RWPE2 (cell line): ENCODE measurements at regions not wholly inside any gene's neighbourhood (a gene's known extent, or its start where the extent isn't known, plus 50 kb on each side); places are given as distances from the start of the nearest gene placed in this dataset.
A peak's percentile ranks its signal among the peaks of the same experiment; 100 is the strongest.

Experiments
- ATAC-seq: fragments of 200-7000 bp; cut with Tn5 transposase; 3 replicates; pipeline ENCODE4 v1.9.1; 2021; ENCODE audit warnings: low read depth
- DNase-seq: peaks from one replicate; pipeline ENCODE4 v3.0.0-alpha.2; 2020; ENCODE audit warnings: low spot score
- H3K27ac ChIP-seq: fragments of 450-650 bp; 2 replicates; pipeline ENCODE4 v1.5.1; 2017; ENCODE audit warnings: mild to moderate bottlenecking; ENCODE audit not compliant: poor library complexity, severe bottlenecking
- H3K27me3 ChIP-seq: fragments of 250-450 bp; sonication (Bioruptor Pico); 2 replicates; pipeline ENCODE4 v1.5.1; 2021; ENCODE audit warnings: mild to moderate bottlenecking, moderate library complexity; ENCODE audit not compliant: insufficient read depth, poor library complexity, severe bottlenecking
- H3K36me3 ChIP-seq: fragments of 250-450 bp; sonication (Bioruptor Pico); 2 replicates; pipeline ENCODE4 v1.5.1; 2020; ENCODE audit warnings: low read depth, mild to moderate bottlenecking, moderate library complexity
- H3K4me1 ChIP-seq: fragments of 250-450 bp; sonication (Bioruptor Pico); 2 replicates; pipeline ENCODE4 v1.5.1; 2021; ENCODE audit warnings: mild to moderate bottlenecking, moderate library complexity; ENCODE audit not compliant: insufficient read depth, poor library complexity, severe bottlenecking
- H3K4me3 ChIP-seq: fragments of 250-450 bp; sonication (Bioruptor Pico); 2 replicates; pipeline ENCODE4 v1.5.1; 2021; ENCODE audit warnings: mild to moderate bottlenecking, moderate library complexity; ENCODE audit not compliant: severe bottlenecking
- H3K9me3 ChIP-seq: fragments of 250-450 bp; sonication (Bioruptor Pico); 2 replicates; pipeline ENCODE4 v1.5.1; 2021; ENCODE audit warnings: mild to moderate bottlenecking, moderate library complexity; ENCODE audit not compliant: severe bottlenecking
- TF ChIP-seq, protein P1 (sequence below): fragments of 450-650 bp; IDR thresholded peaks from one replicate; pipeline ENCODE4 v1.5.1; 2017; ENCODE audit warnings: mild to moderate bottlenecking, moderate library complexity; ENCODE audit not compliant: poor library complexity, severe bottlenecking

GRCh38 chr4:20037745-20038144, 214.0 kb upstream of the SLIT2 start:
- ATAC-seq = no peak
- TF ChIP-seq, protein P1, sequence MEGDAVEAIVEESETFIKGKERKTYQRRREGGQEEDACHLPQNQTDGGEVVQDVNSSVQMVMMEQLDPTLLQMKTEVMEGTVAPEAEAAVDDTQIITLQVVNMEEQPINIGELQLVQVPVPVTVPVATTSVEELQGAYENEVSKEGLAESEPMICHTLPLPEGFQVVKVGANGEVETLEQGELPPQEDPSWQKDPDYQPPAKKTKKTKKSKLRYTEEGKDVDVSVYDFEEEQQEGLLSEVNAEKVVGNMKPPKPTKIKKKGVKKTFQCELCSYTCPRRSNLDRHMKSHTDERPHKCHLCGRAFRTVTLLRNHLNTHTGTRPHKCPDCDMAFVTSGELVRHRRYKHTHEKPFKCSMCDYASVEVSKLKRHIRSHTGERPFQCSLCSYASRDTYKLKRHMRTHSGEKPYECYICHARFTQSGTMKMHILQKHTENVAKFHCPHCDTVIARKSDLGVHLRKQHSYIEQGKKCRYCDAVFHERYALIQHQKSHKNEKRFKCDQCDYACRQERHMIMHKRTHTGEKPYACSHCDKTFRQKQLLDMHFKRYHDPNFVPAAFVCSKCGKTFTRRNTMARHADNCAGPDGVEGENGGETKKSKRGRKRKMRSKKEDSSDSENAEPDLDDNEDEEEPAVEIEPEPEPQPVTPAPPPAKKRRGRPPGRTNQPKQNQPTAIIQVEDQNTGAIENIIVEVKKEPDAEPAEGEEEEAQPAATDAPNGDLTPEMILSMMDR = no peak
- Histone ChIP-seq H3K4me3 (no peak overlapping the region), H3K36me3 (no peaks in the 10 kb centered on the region), H3K9me3 (no peaks in the 10 kb centered on the region), H3K27ac (no peak overlapping the region), H3K27me3 (no peaks in the 10 kb centered on the region), H3K4me1 (no peaks in the 10 kb centered on the region)
- no peak for DNase-seq

GRCh38 chr4:20030108-20030507, 221.6 kb upstream of the SLIT2 start:
- peak overlapping the region; percentile 71 for H3K27ac ChIP-seq
- TF ChIP-seq, protein P1 = no peak
- no peak for DNase-seq
- H3K27me3 ChIP-seq = no peaks in the 10 kb centered on the region
- no peak overlapping the region for H3K4me3 ChIP-seq
- H3K4me1 ChIP-seq = peaks cover 33% of the 10 kb centered on the region
- no peaks in the 10 kb centered on the region for H3K9me3 ChIP-seq
- H3K36me3 ChIP-seq = no peaks in the 10 kb centered on the region; the same call in 1 of the 2 replicates
- ATAC-seq = no peak

GRCh38 chr4:20028645-20029044, 223.1 kb upstream of the SLIT2 start:
- H3K27me3 ChIP-seq = no peaks in the 10 kb centered on the region
- ATAC-seq (peak; percentile 92), DNase-seq (no peak)
- H3K36me3 ChIP-seq = no peaks in the 10 kb centered on the region; the same call in 1 of the 2 replicates
- no peaks in the 10 kb centered on the region for H3K9me3 ChIP-seq
- TF ChIP-seq, protein P1 = no peak
- peak overlapping the region; percentile 71 for H3K27ac ChIP-seq
- no peak overlapping the region for H3K4me3 ChIP-seq
- H3K4me1 ChIP-seq = peaks cover 33% of the 10 kb centered on the region

- Histone ChIP-seq H3K9me3 (no peaks in the 10 kb centered on the region), H3K36me3 (no peaks in the 10 kb centered on the region; the same call in 1 of the 2 replicates), H3K4me1 (peaks cover 33% of the 10 kb centered on the region), H3K27me3 (no peaks in the 10 kb centered on the region), H3K27ac (no peak overlapping the region), H3K4me3 (no peak overlapping the region)
- TF ChIP-seq, protein P1 = no peak
- DNase-seq (no peak), ATAC-seq (no peak)
These were observed 225.2 kb upstream of the SLIT2 start for GRCh38 chr4:20026456-20026855.

- H3K27ac ChIP-seq = no peak overlapping the region
- no peaks in the 10 kb centered on the region for H3K9me3 ChIP-seq
- H3K4me1 ChIP-seq = peaks cover 16% of the 10 kb centered on the region
- TF ChIP-seq, protein P1 = no peak
- no peaks in the 10 kb centered on the region for H3K27me3 ChIP-seq
- DNase-seq (no peak), ATAC-seq (no peak)
- no peaks in the 10 kb centered on the region for H3K36me3 ChIP-seq
- H3K4me3 ChIP-seq = no peak overlapping the region
These were observed 229.2 kb upstream of the SLIT2 start for GRCh38 chr4:20022471-20022870.
